ENCODE measurements at regions not wholly inside any gene's neighbourhood (a gene's known extent, or its start where the extent isn't known, plus 50 kb on each side); places are given as distances from the start of the nearest gene placed in this dataset.

DNA sequence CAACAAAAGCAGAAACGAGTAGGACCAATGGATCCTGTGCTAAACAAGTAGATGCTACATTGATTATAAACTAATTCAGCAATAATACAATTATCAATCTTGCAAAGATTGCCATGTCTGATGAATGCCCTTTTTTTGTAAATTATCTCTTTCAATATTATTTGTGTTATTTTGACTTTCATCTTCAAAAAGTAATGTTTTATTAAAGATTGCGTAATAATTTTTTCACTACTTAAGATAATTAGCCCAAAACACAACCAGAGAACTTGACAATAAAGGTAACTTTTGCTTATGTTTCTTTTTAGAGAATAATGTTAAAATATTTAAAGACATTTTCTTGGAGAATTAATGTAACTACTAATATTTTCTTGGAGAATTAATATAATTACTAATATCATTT, 553.8 kb upstream of the VSTM2A start:
- DNase-seq = no peak

GRCh38 chr7:53993224-53993623, 549.0 kb upstream of the VSTM2A start:
- no peak for DNase-seq

DNA sequence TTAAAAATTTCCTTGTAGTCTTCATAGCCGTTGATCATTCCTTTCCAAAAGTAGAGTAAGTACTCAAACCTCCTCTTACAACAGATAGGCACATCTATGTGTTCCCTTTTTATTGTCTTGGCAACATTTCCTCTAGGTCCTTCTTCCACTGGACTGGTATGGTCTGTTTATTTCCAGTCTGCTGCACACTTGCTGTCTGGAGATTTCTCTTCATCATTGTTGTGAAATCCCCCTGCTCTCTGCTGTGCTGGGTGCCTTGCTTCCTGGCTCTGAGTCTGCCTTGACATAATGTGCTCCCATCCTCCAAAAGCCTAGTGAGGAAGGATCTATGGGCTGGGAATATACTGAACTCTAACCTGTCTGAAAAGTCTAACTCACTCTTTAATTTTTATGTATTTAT, 545.3 kb upstream of the VSTM2A start:
- no peak for DNase-seq

GRCh38 chr7:54014765-54015164, 527.4 kb upstream of the VSTM2A start:
- no peak for DNase-seq

- DNase-seq = no peak
Observed at GRCh38 chr7:54015251-54015650, 526.9 kb upstream of the VSTM2A start.

DNA sequence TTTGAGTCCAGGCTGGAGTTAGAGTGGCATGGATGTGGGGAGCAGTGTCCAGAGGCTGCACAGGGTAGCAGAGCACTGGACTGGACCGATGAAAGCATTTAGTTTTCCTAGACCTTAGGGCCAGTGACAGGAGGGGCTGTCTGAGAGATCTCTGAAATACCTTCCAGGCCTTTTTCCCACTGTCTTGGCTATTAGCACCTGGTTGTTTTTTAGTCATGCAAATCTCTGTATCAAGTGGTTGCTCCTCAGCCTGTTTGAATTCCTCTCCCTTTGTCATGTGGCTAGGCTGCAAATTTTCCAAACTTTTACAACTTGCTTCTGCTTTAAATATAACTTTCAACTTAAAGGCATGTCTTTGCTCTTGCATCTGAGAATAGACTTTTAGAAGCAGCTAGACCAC, 504.3 kb upstream of the VSTM2A start:
- DNase-seq = no peak

GRCh38 chr7:54060643-54061042, 481.5 kb upstream of the VSTM2A start:
- DNase-seq = no peak

DNA sequence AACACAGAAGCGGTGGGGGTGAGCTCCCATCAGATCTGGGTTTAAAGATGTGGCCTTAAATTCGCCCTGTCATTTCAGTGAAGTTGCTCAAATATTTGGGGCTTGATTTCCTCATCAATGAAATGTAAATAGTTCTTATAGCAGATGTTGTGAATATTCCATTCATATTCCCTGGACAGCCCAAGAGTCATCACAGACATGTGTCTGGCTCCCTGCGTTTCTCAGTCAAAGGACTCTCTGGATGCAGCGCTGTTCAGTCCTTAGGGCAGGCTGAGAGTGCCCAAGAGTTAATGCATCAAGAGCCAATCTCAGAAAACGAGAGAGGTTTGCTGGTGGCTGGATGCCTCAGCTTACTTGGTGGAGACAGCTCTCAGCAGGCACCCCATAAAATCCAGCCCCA, 475.5 kb upstream of the VSTM2A start:
- DNase-seq = no peak

GRCh38 chr7:54069843-54070242, 472.3 kb upstream of the VSTM2A start:
- no peak for DNase-seq

DNA sequence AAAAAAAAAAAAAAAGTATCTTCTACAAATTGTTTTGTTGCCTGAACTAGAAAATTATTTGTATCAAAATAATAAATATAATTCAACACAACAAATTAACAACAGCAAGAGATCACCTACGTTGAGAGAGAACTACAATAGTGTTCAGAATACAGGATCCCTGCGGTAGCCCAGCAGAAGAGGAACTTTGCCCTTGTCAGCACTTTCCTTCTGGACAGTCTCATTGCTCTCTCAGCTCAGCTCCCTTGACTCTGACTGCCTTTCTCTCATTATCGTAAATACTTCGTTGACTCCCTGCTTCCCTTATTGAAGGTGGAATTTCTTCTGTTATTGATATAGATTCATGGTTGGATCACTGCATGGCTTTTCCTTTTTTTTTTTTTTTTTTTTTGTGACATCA, 469.5 kb upstream of the VSTM2A start:
- DNase-seq = no peak

GRCh38 chr7:54076616-54077015, 465.6 kb upstream of the VSTM2A start:
- DNase-seq = no peak

DNA sequence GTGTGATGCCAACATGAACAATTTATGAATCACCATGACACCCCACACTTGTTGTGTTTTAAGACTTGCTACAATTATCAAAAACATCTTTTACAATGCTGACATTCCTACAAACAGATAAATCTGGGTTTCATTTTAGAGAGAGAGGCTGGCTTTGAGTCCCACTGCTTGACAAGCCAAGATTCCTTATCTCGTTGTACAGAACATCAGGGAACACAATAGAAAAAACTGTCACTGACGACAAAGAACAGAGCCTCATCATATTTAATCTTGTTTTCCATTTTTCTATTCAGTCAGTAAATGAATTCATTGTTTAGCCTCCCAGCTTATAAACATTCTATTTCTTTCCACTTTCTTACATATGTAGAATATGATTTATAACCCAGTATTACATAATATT, 461.6 kb upstream of the VSTM2A start:
- no peak for DNase-seq

DNA sequence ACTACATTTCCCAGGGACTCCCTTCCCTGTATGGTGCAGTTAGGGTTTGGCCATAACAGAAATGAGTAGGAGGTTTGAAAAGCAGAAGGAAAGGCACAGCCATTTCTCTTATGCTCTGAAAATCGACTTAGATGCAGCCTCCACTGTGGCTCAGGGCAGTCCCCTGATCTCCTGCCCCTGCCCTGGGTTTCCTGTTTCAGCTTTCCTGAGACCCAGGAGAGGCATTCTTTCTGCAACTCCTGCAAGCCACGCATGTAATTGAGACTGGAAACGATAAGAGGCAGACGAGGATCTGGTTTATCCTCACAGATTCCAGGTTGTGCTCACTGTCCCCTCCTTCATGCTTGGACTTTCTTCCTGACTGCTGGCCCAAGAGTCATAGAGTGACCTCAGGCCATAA, 461.2 kb upstream of the VSTM2A start:
- no peak for DNase-seq

GRCh38 chr7:54084340-54084739, 457.8 kb upstream of the VSTM2A start:
- DNase-seq = no peak

GRCh38 chr7:54090652-54091213, 451.4 kb upstream of the VSTM2A start:
- no peak for DNase-seq

DNA sequence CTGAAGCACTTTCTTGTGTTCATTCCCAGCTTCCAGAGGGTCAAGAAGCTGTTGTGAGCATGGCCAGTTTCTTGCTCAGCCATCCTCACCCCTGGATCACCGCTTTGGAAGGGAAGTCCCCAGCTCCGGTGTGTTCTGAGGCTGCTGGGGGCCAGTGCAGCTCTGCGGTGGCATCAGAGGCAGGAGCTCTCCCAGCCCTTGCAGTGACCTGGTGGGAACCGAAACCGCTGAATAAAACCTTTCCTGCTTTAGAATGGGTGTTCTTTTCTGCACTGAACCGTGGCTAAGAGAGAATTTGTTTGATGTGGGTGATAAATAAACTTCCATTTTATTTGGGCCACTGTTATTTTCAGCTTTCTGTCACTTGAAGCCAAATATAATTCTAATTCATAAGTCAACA, 450.9 kb upstream of the VSTM2A start:
- no peak for DNase-seq

- DNase-seq = no peak
Observed at GRCh38 chr7:54097886-54098285, 444.3 kb upstream of the VSTM2A start.

DNA sequence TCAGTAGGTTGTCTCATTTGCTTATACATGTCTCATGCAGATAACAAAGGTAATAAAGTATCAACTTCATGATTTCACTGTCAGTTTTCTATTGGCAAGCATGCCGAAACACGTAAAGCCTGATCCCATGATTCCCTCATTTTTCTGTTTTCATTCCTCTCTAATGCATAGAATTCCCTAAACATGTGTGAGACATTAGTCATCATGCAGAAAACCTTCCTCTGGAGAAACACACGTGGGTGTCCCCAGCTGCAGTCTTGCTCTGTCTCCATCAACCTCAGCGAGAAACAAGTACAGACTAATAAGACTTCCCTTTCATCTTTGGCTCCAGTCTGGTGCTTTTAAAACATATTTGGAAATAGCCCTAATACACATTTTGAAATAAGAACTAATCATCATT, 432.7 kb upstream of the VSTM2A start:
- no peak for DNase-seq

GRCh38 chr7:54111814-54112511, 430.2 kb upstream of the VSTM2A start:
- DNase-seq = no peak

DNA sequence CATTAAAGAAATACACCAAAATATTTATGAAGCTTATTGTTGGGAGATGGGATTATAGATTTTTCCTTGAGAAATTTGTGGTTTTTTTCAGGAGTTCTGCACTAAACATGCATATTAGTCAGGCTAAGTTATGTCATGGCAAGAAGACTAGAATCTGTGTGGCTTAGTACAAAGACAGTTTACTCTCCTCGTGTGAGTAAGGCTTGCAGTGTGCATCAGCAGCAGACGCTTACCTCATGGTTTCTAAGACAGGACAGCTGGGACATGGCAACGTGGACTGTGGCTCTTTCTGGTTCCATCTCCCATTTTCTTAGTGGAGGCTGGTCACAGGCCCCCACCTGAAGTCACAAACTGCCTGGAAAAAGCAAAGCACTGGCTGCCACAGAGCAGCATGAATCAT, 429.6 kb upstream of the VSTM2A start:
- DNase-seq = no peak

- no peak for DNase-seq
Observed at GRCh38 chr7:54115028-54115763, 427.0 kb upstream of the VSTM2A start.

- DNase-seq = no peak
Observed at GRCh38 chr7:54116956-54117355, 425.2 kb upstream of the VSTM2A start.

GRCh38 chr7:54129035-54129434, 413.1 kb upstream of the VSTM2A start:
- no peak for DNase-seq

DNA sequence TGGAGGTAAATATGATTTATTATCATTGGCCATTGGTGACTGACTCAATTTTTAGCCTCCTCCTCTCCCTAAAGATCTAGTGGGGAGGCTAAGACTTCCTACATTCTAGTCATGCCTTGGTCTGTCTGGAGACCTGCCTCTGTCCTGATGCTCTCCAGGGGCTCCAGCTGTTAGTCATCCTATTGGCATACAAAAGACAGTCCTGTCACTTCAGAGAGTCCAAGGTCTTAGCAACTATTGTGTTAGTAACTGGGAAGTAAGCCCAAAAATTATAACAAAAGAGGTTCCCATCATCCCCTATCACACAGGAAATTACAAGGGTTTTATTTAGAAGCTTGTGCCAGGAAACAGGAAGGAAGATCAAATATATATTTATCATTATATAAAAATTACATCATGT, 400.6 kb upstream of the VSTM2A start:
- DNase-seq = no peak

DNA sequence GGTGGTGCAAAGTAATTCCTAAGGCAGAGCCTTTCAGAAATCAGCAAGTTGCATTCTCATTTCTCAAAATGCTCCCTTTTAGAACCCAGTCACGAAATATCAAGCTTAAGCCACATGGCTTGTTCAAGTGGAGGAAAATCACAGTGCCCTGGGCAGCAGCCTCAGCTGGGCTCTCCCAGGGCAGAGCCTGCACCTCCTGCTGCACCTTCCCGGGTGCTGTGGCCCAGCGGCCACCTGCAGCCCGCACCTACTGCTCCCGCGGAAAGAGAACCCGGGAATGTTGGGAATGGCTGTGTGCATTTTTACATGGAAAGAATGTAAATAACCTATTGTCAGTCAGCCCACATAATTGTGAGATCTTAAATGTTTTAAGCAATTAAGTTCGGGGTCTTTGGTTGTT, 396.5 kb upstream of the VSTM2A start:
- no peak for DNase-seq

Measured in NCI-H446 (cell line).